CD4-positive, alpha-beta T cell treated with Interferon gamma for 1 hour (primary cell): ENCODE measurements at regions not wholly inside any gene's neighbourhood (a gene's known extent, or its start where the extent isn't known, plus 50 kb on each side); places are given as distances from the start of the nearest gene placed in this dataset.

Source experiments
- DNase-seq: peaks from one replicate; pipeline ENCODE4 v3.0.0-alpha.2; 2020

GRCh38 chr3:111481551-111481950 is 60.4 kb upstream of the CD96 start:
- no peak for DNase-seq

GRCh38 chr3:111482574-111482973 is 59.4 kb upstream of the CD96 start:
- no peak for DNase-seq

DNA sequence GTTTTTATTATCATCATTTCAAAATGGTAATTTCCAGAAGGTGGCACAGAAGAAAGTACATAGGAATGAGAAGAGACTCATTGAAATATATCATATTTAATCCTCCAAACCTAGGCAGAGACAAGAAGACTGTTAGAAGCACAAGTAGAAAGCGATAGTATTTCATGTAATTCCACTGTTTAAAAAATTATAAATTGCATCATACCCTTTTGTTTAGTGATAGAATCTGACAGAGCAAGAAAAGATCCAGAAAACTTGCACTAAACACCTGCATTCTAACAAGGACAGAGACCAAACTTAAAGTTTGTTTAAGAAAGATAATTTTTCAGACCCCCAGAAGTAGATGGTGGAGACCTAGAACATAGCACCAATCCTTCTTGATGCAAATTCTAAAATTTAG is 56.9 kb upstream of the CD96 start:
- no peak for DNase-seq
